GM12878 (cell line): ENCODE measurements at regions not wholly inside any gene's neighbourhood (a gene's known extent, or its start where the extent isn't known, plus 50 kb on each side); places are given as distances from the start of the nearest gene placed in this dataset.

Source experiments
- BHLHE40 ChIP-seq, 2 experiments: fragments of 450-650 bp in 1 of 2; IDR thresholded peaks; 2 replicates each; pipeline ENCODE4 v1.6.1; 2011 to 2017; ENCODE audit warnings: low read depth in 2 of 2, borderline replicate concordance in 1 of 2, improper control_type of control experiment in 1 of 2, low read length in 1 of 2, mild to moderate bottlenecking in 1 of 2
- MYC ChIP-seq: IDR thresholded peaks from 2 replicates; pipeline ENCODE4 v1.6.1; 2011; ENCODE audit warnings: mild to moderate bottlenecking, low read length, moderate library complexity, inconsistent platforms; ENCODE audit not compliant: insufficient read depth, insufficient replicate concordance, insufficient read length, severe bottlenecking
- NFIC ChIP-seq: IDR thresholded peaks from 2 replicates; pipeline ENCODE4 v1.6.1; 2012; ENCODE audit warnings: low read depth, mild to moderate bottlenecking, inconsistent platforms, low read length, moderate library complexity
- POLR2A ChIP-seq: IDR thresholded peaks from 2 replicates; pipeline ENCODE4 v1.6.1; 2011; ENCODE audit warnings: low read depth, mild to moderate bottlenecking, low read length
- SMARCA5 ChIP-seq: fragments of 450-650 bp; IDR thresholded peaks from 2 replicates; pipeline ENCODE4 v1.6.1; 2017; ENCODE audit warnings: mild to moderate bottlenecking
- SP1 ChIP-seq: IDR thresholded peaks from one replicate; pipeline ENCODE4 v1.6.1; 2011; ENCODE audit warnings: low read depth, low read length
- SUZ12 ChIP-seq: fragments of 200-600 bp; sonication (generic); IDR thresholded peaks from one replicate; pipeline ENCODE4 v1.6.1; 2018; ENCODE audit warnings: antibody characterized with exemption, mild to moderate bottlenecking; ENCODE audit not compliant: unreplicated experiment
- TAF1 ChIP-seq: IDR thresholded peaks from 2 replicates; pipeline ENCODE4 v1.6.1; 2011; ENCODE audit warnings: mild to moderate bottlenecking, low read depth, low read length, borderline replicate concordance
- YY1 ChIP-seq: IDR thresholded peaks from 2 replicates; pipeline ENCODE4 v1.6.1; 2011; ENCODE audit warnings: low read depth, mild to moderate bottlenecking, low read length
- TF ChIP-seq, protein P1 (sequence below): IDR thresholded peaks from 2 replicates; pipeline ENCODE4 v1.6.1; 2012; ENCODE audit warnings: low read depth, low read length, improper control_type of control experiment

GRCh38 chr10:2874963-2875362, 192.4 kb upstream of the PFKP start:
- TF ChIP-seq, protein P1, sequence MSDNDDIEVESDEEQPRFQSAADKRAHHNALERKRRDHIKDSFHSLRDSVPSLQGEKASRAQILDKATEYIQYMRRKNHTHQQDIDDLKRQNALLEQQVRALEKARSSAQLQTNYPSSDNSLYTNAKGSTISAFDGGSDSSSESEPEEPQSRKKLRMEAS = no peak
- no peak for TF ChIP-seq TAF1
- TF ChIP-seq NFIC = no peak
- no peak for TF ChIP-seq SMARCA5
- TF ChIP-seq YY1 = no peak
- TF ChIP-seq POLR2A = no peak
- TF ChIP-seq SP1 = no peak
- no peak for TF ChIP-seq MYC
- no peak for TF ChIP-seq BHLHE40 (IDR thresholded peaks at IDR 0.05; ENCODE audit: borderline replicate concordance in 1 of 2, low read depth in 2 of 2, low read length in 1 of 2)
- no peak for TF ChIP-seq SUZ12
